HepG2 (cell line): ENCODE measurements at regions not wholly inside any gene's neighbourhood (a gene's known extent, or its start where the extent isn't known, plus 50 kb on each side); places are given as distances from the start of the nearest gene placed in this dataset.
A peak's percentile ranks its signal among the peaks of the same experiment; 100 is the strongest.

Experiments used
- CEBPG ChIP-seq: IDR thresholded peaks from 2 replicates; pipeline ENCODE4 v1.6.1; 2016
- E2F2 ChIP-seq: sonication (generic); formaldehyde crosslinking; IDR thresholded peaks from 2 replicates; pipeline ENCODE4 v1.4.0; 2020; ENCODE audit warnings: missing genetic modification reagents, borderline replicate concordance
- GABPA ChIP-seq, 2 experiments: IDR thresholded peaks; 2 replicates each; pipeline ENCODE4 v1.6.1; 2011 to 2016; ENCODE audit warnings: low read depth in 2 of 2, low read length in 1 of 2, missing biosample characterization in 1 of 2, missing genetic modification characterization in 1 of 2
- IRF2 ChIP-seq: IDR thresholded peaks from 2 replicates; pipeline ENCODE4 v1.6.1; 2018; ENCODE audit warnings: missing genetic modification reagents, missing compliant biosample characterization
- MYPOP ChIP-seq: sonication (generic); formaldehyde crosslinking; IDR thresholded peaks from 2 replicates; pipeline ENCODE4 v1.8.1; 2023; ENCODE audit warnings: mild to moderate bottlenecking, moderate library complexity, missing genetic modification reagents
- NPAS2 ChIP-seq: sonication (generic); formaldehyde crosslinking; IDR thresholded peaks from 2 replicates; pipeline ENCODE4 v1.8.0; 2022; ENCODE audit warnings: mild to moderate bottlenecking, missing genetic modification reagents, borderline replicate concordance
- POGK ChIP-seq: sonication (generic); formaldehyde crosslinking; conservative IDR thresholded peaks from 2 replicates; pipeline ENCODE4 v1.8.0; 2022; ENCODE audit warnings: mild to moderate bottlenecking, moderate library complexity, missing genetic modification reagents
- POLR2A ChIP-seq, 2 experiments: IDR thresholded peaks; 2 replicates each; pipeline ENCODE4 v1.6.1; 2011; ENCODE audit warnings: low read depth in 2 of 2, low read length in 2 of 2, mild to moderate bottlenecking in 1 of 2, moderate library complexity in 1 of 2; ENCODE audit not compliant: insufficient read depth in 1 of 2
- RXRA ChIP-seq: sonication (generic); formaldehyde crosslinking; IDR thresholded peaks from 2 replicates; pipeline ENCODE4 v1.5.1; 2020; ENCODE audit warnings: missing genetic modification reagents
- SCMH1 ChIP-seq: sonication (generic); formaldehyde crosslinking; IDR thresholded peaks from 2 replicates; pipeline ENCODE4 v1.9.0; 2021; ENCODE audit warnings: missing genetic modification reagents, mild to moderate bottlenecking, borderline replicate concordance
- SRY ChIP-seq: sonication (generic); formaldehyde crosslinking; IDR thresholded peaks from 2 replicates; pipeline ENCODE4 v1.8.0; 2022; ENCODE audit warnings: mild to moderate bottlenecking, missing genetic modification reagents
- THAP11 ChIP-seq: IDR thresholded peaks from 2 replicates; pipeline ENCODE4 v1.6.1; 2016; ENCODE audit warnings: missing biosample characterization, missing genetic modification reagents
- THYN1 ChIP-seq: sonication (generic); formaldehyde crosslinking; IDR thresholded peaks from 2 replicates; pipeline ENCODE4 v1.8.1; 2023; ENCODE audit warnings: low read depth, mild to moderate bottlenecking, moderate library complexity, missing genetic modification reagents, borderline replicate concordance
- ZNF280D ChIP-seq: sonication (generic); formaldehyde crosslinking; IDR thresholded peaks from 2 replicates; pipeline ENCODE4 v1.5.1; 2020; ENCODE audit warnings: mild to moderate bottlenecking, missing genetic modification reagents
- ZNF646 ChIP-seq: sonication (generic); formaldehyde crosslinking; IDR thresholded peaks from 2 replicates; pipeline ENCODE4 v1.9.0; 2021; ENCODE audit warnings: mild to moderate bottlenecking, missing genetic modification reagents
- ZNF780A ChIP-seq: sonication (generic); formaldehyde crosslinking; IDR thresholded peaks from 2 replicates; pipeline ENCODE4 v1.8.0; 2022; ENCODE audit warnings: mild to moderate bottlenecking, missing genetic modification reagents, moderate library complexity

DNA sequence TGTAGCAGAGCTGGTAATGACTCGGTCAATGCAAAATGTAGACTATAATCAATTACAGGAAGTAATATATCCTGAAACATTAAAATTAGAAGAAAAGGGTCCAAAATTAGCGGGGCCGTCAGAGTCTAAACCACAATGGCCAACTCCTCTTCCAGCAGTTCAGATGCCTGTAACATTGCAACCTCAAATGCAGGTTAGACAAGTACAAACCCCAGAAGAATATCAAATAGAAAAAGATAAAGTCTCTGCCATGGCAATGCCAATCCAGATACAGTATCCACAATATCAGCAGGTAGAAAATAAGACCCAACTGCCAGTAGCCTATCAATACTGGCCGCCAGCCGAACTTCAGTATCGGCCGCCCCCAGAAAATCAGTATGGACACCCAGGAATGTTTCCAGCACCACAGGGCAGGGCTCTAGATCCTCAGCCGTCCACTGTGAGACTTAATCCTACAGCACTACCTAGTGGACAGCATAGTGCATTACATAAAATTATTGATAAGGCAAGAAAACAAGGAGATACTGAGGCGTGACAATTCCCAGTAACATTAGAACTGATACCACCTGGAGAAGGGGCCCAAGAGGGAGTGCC, 158.4 kb downstream of the GPX5 start (continued):
- TF ChIP-seq E2F2 (CRISPR knock-in tag) (no peak), THAP11 (CRISPR knock-in tag) (no peak), ZNF780A (CRISPR knock-in tag) (no peak), THYN1 (CRISPR knock-in tag) (no peak), ZNF280D (CRISPR knock-in tag) (peak; percentile 56; the same call in 1 of the 2 replicates), GABPA (IDR thresholded peaks at IDR 0.05; ENCODE audit: low read depth, low read length) (no peak), GABPA (CRISPR knock-in tag; IDR thresholded peaks at IDR 0.05; ENCODE audit: low read depth) (0 out of 2 replicates have a peak, but pooled peaks have one; percentile 28), SRY (CRISPR knock-in tag) (no peak), IRF2 (0 out of 2 replicates have a peak, but pooled peaks have one; percentile 50), NPAS2 (CRISPR knock-in tag) (no peak), POLR2A (IDR thresholded peaks at IDR 0.05; ENCODE audit: insufficient read depth in 1 of 2, low read depth in 2 of 2, low read length in 2 of 2) (no peak), SCMH1 (CRISPR knock-in tag) (no peak), ZNF646 (CRISPR knock-in tag) (no peak), CEBPG (CRISPR knock-in tag) (no peak), MYPOP (CRISPR knock-in tag) (no peak), RXRA (CRISPR knock-in tag) (no peak), POGK (CRISPR knock-in tag) (no peak)
